GM19035 (cell line): ENCODE measurements at regions not wholly inside any gene's neighbourhood (a gene's known extent, or its start where the extent isn't known, plus 50 kb on each side); places are given as distances from the start of the nearest gene placed in this dataset.

Source experiments
- ATAC-seq: cut with Tn5 transposase; IDR thresholded peaks from one replicate; pipeline ENCODE4 v1.9.1; 2021; ENCODE audit not compliant: unreplicated experiment

DNA sequence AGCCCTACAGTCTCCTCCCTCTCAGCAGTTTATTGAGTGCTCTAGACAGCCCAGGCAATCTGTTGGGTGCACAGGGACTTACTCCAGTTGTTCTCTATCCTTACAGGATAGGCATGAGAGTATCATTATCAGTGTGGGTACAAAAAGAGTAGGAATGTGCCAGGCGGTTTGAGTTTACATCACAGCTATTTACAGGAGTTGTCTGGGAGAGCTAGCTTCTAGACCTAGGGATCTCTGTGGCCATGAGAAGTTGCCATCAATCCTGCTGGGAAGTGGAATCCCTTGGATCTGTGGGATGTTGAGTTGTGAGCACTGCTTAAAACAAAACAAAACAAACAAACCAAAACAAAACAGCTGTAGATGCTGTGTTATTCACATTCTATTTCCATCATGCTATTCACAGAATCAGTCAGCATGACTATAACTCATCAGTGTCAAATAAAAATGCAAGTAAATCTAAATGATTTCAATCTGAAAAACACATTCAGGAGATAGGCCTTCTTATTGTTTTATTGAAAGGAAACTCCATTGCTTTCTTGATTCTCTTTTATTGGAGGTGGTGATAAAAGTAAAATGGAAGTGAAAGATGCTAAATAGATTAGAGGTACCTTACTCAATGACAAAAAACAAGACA, 552.4 kb upstream of the ZNF608 start:
- ATAC-seq, result no peak

DNA sequence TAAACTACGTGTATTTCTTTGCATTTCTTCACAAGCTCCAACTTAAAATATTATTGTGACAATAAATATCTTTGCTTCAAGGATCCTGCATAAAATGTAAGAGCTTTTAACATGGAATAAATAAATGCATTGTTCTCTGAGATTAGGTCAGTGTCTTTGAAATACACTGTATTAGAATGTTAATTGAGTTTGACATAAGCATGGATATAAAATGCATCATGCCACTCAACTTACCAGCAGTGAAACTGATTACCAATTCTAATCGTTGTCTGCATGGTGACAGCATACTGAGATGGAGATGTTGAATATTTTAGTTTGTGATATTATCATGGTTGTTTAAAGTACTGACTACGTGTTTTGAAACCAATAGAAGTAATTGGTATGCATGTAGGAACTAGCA, 555.3 kb upstream of the ZNF608 start:
- ATAC-seq, result no peak

DNA sequence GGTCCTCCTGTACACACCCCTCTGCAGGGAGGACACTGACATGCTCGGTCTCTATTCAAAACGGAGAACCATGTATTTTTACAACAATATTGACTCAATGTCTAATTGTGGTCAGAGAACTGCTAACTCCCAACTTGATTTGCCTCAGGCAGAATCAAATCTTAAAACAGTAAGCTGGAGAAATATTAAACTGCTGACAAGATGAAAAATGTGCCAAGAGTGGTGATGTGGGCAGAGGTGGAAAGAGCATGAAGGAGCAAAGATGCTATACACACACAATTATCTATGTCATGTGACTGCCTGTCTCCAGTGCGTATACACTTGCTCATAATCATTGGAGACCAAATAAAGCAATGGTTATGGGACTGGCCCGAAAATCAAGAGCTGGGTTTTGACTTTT, 556.1 kb upstream of the ZNF608 start:
- no peak for ATAC-seq

DNA sequence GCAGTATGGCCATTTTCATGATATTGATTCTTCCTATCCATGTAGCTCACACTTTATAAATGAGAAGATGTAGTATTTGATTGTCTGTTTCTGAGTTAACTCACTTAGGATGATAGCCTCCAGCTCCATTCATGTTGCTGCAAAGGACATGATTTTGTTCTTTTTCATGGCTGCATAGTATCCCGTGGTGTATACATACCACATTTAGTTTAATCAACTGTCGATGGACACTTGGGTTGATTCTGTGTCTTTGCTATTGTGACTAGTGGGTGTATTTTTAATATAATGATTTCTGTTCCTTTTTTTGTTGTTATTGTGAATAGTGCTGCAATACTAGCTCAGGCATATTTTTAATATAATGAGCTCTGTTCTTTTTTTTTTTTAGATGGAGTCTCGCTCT, 560.3 kb upstream of the ZNF608 start:
- no peak for ATAC-seq

DNA sequence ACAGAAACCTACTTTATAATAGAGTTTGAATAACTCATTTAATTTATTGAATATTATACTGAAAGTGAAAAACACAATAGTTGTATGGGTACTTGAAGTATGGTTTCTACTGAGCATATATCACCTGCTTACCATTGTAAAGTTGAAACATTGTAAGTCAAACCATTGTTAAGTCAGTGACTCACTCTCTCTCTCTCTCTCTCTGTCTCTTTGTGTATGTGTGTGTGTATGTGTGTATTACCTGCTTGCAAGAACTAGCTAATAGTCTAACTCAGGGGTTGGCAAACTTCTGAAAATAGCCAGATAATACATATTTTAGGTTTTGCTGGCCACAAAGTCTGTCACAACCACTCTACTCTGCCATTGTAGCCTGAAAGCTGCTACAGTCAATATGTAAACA, 564.3 kb upstream of the ZNF608 start:
- ATAC-seq, result no peak

DNA sequence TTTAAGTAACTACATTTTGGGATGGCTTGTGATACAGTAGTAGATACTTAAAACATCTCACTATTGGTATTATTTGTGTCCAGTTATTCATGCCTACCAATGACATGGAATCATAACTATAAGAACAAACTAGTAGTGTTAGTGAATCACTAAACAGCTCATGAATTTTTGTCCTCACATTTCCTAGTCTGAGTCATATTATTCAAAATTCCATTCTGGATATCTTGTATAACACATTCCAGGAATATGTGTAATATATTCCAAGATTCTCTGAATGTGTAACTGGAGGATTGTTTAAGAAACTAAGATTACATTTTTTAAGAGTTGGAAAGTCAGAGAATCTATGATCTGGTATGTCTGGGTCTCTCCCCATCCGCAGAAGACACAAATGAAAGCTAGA, 565.3 kb upstream of the ZNF608 start:
- no peak for ATAC-seq

DNA sequence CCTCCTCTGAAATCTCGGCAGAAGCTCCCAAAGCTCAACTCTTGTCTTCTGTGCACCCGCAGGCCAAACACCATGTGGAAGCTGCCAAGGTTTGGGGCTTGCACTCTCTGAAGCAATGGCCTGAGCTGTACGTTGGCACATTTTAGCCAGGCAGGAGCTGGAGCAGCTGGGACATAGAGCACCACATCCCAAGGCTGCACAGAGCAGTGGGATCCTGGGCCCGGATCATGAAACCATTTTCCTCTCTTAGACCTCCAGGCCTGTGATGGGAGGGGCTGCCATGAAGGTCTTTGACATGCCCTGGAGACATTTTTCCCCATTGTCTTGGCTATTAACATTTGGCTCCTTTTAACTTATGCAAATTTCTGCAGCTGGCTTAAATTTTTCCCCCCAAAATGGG, 567.1 kb upstream of the ZNF608 start:
- no peak for ATAC-seq

DNA sequence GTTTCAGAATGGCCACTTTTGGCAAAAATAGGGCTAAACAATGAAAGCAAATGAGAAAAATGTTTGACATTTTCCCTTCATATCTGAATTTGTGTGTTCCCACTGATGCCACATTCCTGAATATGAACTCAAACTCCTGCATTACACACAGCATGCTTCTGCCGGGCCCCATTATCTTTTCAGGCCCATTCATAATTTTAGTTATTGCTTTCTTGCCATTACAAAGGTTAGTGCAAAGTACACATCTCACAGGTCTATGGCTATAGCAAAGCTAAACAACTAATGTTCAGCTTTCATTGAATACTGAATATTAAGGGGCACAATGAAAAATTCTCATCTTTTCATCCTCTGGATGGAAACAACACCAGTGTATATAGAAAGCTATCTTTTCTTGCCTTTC, 568.9 kb upstream of the ZNF608 start:
- ATAC-seq, result no peak

DNA sequence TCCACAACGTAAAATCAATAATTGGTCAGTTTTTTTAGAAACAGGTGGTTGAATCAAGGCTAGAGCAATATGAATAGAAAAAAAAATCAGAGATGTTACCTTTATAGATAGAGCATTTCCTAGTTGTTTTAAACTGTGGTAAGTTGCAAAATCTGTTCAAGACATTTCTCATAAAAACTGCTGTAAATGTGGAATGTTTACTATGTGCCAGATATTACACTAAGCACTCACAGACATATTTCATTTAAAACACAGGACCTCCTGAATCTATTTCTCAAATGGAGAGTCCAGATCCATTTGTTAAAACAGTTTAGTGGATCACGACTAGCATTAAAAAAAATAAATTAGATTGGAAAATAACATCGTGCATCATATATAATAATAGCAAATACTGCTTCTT, 570.0 kb upstream of the ZNF608 start:
- ATAC-seq, result no peak

DNA sequence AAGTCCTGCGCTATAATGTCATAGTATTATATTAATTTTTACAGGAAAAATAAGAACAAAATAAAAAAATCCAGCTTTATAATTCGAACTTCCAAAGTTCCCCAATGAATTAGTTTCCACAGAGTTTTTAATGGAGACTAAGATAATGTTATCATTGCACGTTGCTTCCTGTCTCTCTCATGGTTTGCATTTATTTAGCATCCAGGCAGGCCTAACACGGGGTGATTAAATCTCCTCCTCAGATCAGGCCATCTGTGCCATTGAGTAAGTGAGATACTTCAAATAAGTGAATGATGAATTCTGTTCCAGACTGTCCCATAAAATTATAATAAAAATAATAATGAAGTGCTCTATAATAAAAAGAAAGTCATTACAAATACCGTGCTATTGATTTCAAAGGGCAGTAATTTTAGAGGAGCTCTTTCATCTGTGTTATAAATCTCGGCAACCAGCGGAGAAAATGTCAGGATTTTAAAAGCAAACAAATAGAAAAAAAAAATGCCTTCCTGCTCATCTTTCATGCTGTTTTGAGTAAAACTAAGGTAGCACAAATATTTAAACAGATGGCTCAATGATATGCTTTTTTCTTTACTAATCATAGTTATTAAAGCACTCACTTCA, 570.6 kb upstream of the ZNF608 start:
- no peak for ATAC-seq

DNA sequence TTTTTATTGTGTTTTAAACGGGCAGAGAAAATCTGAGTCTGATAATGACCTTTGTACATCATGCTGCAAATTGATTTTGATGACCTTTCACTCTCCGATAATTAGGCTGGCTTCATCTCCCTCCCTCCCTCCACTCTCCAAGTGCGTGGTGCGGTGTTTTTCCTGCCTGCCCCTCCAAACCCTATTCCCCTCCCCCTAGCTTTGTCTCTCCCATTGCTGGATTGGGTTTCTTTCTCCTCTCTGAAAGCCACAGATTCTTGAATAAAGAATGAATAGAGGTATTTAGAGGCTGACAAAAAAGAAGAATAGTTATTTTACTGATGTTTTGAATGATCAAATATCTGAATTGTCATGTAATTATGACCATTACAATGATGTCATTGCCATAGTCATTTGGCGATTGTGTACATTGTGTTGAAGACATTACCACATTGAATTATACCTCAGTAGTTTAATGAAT, 571.1 kb upstream of the ZNF608 start:
- no peak for ATAC-seq

DNA sequence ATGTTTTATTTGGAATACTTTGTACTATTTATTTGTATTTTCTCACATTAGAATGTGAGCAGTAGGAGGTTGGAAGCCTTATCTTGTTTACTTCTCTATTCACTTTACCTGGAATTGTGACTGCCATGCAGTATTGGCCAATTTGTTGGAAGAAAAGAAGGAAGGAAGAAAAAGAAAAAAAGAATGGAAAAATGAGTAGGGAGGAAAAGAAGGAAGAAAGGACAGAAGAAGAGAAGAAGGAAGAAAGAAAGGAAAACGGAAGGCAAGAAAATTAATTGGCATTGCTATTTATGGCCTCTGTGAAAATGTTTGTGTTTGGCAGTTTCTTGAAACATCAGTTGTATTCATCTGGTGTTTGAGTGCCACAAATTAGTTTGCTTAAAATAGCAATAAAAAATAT, 575.2 kb upstream of the ZNF608 start:
- no peak for ATAC-seq

DNA sequence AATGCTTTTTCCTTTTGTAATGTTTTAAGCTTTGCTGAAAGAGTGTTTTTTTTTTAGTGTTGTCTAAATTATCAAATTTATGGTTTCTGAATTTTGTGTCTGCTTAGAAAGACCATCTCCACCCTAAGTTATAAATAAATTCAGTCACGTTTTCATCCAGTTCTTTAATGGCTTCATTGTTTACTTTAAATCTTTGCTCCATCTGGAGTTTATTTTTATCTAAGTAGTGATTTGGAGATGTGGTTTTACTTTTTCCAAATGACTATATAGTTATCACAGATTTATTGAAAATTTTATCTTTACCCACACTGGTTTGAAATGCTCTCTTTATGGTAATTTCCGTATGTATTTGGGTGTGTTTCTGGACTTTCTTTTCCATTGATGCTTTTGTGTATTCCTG, 577.2 kb upstream of the ZNF608 start:
- ATAC-seq, result no peak

DNA sequence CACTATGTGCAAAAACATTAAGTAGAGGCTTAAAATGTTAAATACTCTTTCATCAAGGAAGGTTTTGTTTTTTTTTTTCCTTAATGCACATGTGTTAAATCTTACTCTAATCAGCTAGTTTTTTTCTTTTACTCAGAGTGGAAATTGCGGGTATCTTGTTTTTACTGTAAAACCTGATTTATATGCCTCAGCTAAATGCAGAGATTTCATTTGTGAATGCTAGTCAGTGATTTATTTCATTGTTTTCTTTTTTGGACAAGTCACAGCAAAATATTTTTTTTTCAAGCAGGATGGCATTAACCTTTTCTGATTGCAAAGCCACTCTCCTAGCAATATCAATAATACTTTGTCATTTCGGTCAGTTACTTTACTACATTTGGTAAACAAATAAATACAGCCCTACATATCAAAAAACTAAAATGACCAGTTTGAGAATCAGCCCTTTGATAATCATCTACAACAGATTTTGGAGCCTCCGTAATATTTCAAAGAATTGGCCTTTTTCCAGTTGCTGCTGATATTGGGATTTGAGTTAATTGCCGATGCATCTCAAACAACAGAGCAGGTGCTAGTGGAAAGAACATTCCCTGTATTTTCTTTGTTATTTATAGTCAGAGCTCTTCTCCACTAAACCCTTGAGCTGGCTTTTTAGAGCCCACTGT, 579.2 kb upstream of the ZNF608 start:
- ATAC-seq, result no peak

DNA sequence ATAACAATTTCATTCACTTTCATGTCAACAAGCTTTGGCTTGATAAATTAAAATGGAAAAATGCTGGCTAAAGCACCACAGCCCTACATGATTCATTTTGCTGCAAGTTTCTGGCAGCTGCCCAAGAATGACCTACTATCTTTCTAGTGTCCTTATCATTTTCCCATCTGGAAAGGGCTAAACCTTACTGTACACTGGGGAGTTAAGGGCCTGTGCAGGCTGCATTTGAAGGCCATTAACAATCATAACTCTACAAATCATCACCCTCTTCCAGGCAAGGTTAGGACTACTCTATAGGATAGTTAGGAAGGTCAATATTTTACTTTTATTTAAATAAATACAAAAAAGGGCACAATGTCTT, 579.7 kb upstream of the ZNF608 start:
- ATAC-seq, result no peak

DNA sequence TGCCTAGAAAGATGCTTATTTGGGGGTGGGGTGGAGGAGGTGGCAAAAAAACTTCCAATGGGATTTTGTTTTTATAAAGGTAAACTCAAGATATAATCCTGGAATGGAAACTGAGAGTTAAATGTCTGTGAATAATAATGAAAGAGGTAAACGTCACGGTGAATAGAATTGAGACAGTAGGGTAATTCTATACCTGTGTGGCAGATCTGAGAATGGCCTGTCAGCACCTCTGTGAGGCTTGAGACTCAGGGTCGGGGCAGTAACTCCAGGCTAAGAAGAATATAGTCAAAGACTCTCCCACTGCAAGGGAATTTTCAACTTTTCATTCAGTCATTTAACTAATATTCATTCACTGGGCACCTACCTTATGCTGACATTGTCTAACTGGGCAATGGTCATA, 581.2 kb upstream of the ZNF608 start:
- no peak for ATAC-seq

DNA sequence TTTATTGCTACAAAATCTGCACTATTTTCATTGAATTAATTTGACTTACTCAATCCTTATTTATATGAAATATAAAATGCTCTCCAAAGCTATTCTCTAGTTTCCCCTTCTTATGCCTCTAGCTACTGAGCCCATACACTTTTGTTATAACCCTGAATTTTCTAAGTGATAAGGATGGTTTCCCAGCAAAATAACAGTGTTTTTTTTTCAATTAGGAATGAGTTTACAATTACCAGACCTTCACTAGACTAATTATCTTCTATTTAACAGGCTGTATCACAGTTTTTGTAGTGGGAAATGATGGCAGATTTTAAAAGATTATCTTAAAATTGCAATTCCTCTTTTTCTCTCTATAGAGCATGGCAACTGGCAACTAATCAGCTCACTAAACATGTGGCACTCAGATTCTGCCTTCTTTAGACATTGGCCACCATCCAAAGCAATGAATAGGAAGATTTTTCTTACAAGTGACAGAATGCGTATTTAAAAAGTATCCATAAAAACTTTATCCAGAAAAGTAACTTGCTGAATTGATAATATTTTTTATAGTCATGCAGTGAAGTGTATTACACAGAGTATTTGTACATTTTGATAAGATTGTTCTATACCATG, 585.7 kb upstream of the ZNF608 start:
- no peak for ATAC-seq

DNA sequence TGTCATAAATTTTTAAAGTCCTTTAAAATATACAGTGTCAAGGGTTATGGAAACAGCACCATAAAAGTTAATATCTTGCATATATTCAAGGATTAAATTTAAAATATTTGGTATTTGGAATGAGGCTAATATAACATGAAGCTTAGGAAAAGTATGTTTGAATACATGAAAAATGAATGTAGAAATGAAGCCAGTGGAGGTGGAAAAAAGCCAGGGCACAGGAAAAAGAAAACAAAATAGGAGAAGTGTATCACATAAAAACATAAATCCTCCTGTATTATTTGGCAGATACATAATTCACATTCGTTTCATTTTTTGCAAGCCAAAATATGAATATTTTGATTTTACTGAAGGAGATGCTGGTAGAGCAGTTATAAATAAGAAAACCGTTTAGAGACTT, 587.0 kb upstream of the ZNF608 start:
- no peak for ATAC-seq

DNA sequence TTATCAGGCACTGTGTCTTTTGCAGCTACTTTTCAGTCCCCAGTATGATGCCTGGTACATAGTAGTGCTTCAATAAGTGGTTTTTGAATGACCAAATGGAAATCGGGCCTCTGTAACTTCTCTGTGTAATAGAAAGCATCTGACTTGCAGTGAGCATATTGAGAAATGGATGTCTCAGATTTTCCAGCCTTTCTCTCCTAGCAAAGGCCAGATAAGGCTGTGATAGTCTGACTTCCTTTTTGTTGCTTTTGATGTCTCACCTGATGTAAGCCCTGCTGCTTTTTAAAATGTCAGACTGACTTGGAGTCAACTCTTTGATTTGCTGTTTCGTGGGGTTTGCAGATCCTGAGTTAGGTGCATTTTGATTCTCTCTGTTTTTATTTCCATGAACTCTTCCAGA, 590.0 kb upstream of the ZNF608 start:
- no peak for ATAC-seq

DNA sequence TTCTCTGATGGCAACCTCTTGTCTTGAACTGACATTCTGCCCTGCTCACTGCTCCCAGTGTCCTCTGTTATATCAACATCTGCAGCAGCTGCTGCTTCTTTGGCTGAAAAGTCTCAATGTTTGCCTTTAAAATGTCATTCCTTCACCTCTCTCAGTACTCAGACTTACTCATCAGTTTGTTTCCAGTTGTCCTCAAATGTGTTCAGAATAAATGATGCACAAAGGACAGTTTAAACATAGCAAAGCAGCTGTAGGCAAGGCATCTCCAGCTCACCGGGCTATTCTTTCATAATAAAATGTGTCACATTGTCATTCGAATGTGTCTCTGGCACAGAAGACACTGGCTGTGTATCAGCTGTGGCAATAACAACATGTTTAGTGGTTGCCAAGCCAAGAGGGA, 590.9 kb upstream of the ZNF608 start:
- no peak for ATAC-seq

DNA sequence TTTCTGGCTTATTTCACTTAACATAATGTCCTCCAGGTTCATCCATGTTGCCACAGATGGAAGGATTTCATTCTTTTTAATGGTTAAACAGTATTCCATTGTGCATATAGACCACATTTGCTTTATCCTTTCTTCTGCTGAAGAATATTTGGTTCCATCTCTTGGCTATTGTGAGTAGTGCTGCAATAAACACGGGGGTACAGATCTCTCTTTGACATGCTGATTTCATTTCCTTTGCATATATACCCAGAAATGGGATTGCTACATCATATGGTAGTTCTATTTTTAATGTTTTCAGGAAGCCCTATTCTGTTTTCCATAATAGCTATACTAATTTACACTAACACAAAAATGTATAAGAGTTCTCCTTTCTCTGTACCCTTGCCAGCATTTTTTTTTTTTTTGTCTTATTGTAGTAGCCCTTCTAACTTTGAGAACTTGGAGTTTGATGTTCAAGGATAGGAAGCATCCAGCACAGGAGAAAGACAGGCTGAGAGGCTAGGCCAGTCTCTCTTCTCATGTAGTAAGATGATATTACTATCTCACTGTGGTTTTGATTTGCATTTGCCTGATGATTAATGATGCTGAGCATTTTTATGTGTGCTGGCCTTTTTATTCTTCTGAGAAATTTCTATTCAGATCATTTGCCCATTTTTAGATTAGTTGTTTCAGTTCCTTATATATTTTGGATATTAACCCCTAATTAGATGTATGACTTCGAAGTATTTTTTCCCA, 592.2 kb upstream of the ZNF608 start:
- no peak for ATAC-seq

DNA sequence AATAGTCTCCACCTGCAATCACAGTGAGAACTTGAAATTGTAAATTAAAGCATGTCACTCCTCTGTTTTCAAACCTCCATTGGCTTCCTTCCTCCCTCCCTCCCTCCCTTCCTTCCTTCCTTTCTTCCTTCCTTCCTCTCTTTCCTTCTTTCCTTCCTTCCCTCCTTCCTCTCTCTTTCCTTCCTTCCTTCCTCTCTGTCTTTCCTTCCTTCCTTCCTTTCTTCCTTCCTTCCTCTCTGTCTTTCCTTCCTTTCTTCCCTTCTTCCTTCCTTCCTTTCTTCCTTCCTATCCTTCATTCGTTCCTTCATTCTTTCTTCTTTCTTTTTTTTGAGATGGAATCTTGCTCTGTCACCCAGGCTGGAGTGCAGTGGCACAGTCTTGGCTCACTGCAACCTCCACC, 595.0 kb upstream of the ZNF608 start:
- no peak for ATAC-seq
